MCF 10A (cell line): ENCODE measurements at regions not wholly inside any gene's neighbourhood (a gene's known extent, or its start where the extent isn't known, plus 50 kb on each side); places are given as distances from the start of the nearest gene placed in this dataset.

Experiments used
- BruUV-seq: library from RNA; stranded (reverse); fragments of 400-500 nt; replicated peaks from 2 replicates; lab custom pipeline; 2021; lab: Mats Ljungman, UMichigan
- CTCF ChIA-PET: fragments of 300-600 bp; sonication (Branson Sonifier 250); formaldehyde crosslinking; extraction: SDS; loops from one replicate; lab custom pipeline; 2021; ENCODE audit warnings: antibody characterized with exemption, inconsistent platforms; lab: Yijun Ruan, JAX
- POLR2A ChIA-PET: fragments of 300-600, 350-650 bp; sonication (Branson Sonifier 250); formaldehyde crosslinking; extraction: SDS; loops from one replicate; lab custom pipeline; 2020; ENCODE audit warnings: antibody characterized with exemption, inconsistent platforms; lab: Yijun Ruan, JAX
- DNase-seq: peaks from one replicate; pipeline ENCODE4 v3.0.0-alpha.2; 2018; ENCODE audit not compliant: unreplicated experiment
- H3K27ac Mint-ChIP-seq: one replicate; pipeline ENCODE4 v1.8.0; 2022; ENCODE audit warnings: mild to moderate bottlenecking, low read depth, mixed read lengths; ENCODE audit not compliant: unreplicated experiment
- H3K27me3 Mint-ChIP-seq: one replicate; pipeline ENCODE4 v1.8.0; 2022; ENCODE audit warnings: mixed read lengths; ENCODE audit not compliant: insufficient read depth, unreplicated experiment
- H3K36me3 Mint-ChIP-seq: one replicate; pipeline ENCODE4 v1.8.0; 2022; ENCODE audit warnings: mild to moderate bottlenecking, moderate library complexity, mixed read lengths; ENCODE audit not compliant: insufficient read depth, unreplicated experiment
- H3K4me1 Mint-ChIP-seq: one replicate; pipeline ENCODE4 v1.8.0; 2022; ENCODE audit warnings: mixed read lengths; ENCODE audit not compliant: insufficient read depth, unreplicated experiment
- H3K4me3 Mint-ChIP-seq: one replicate; pipeline ENCODE4 v1.8.0; 2022; ENCODE audit warnings: mild to moderate bottlenecking, moderate library complexity, mixed read lengths; ENCODE audit not compliant: unreplicated experiment
- H3K9me3 Mint-ChIP-seq: one replicate; pipeline ENCODE4 v1.8.0; 2022; ENCODE audit warnings: mixed read lengths; ENCODE audit not compliant: unreplicated experiment
- CTCF ChIP-seq: fragments of 200-600 bp; IDR thresholded peaks from one replicate; pipeline ENCODE4 v1.8.0; 2022; ENCODE audit warnings: antibody characterized with exemption, mild to moderate bottlenecking; ENCODE audit not compliant: unreplicated experiment
- intact Hi-C: fragments of 100-400 bp; cut with micrococcal nuclease; formaldehyde crosslinking; loops from 2 replicates; pipeline ENCODE4 v1.14.1; 2022

GRCh38 chr2:166607880-166608279, 113.8 kb upstream of the SCN7A start:
- Mint-ChIP-seq H3K27ac (no peak overlapping the region), H3K4me3 (no peak overlapping the region), H3K27me3 (no peaks in the 10 kb centered on the region), H3K36me3 (no peaks in the 10 kb centered on the region), H3K9me3 (no peaks in the 10 kb centered on the region), H3K4me1 (no peaks in the 10 kb centered on the region)
- BruUV-seq, result no TSS peak
- no peak for DNase-seq
- intact Hi-C loops, result no loop called here
- ChIA-PET CTCF (no interaction called here), POLR2A (no interaction called here)
- no peak for TF ChIP-seq CTCF

- H3K36me3 Mint-ChIP-seq, result peaks cover 4% of the 10 kb centered on the region
- ChIA-PET POLR2A (no interaction called here), CTCF (no interaction called here)
- intact Hi-C loops, result no loop called here
- DNase-seq, result no peak
- no peak overlapping the region for H3K27ac Mint-ChIP-seq
- H3K4me3 Mint-ChIP-seq, result no peak overlapping the region
- peaks cover 8% of the 10 kb centered on the region for H3K9me3 Mint-ChIP-seq
- no peaks in the 10 kb centered on the region for H3K4me1 Mint-ChIP-seq
- no peak for TF ChIP-seq CTCF
- no peaks in the 10 kb centered on the region for H3K27me3 Mint-ChIP-seq
- BruUV-seq, result no TSS peak
These were observed 99.4 kb upstream of the SCN7A start for GRCh38 chr2:166593403-166593802.

- no peak overlapping the region for H3K27ac Mint-ChIP-seq
- ChIA-PET CTCF (no interaction called here), POLR2A (interaction anchor here (0.6 kb wide), 1 partner anchor 768 kb away, joined by 3 read pairs; no protein-coding TSS in a partner anchor)
- intact Hi-C loops, result no loop called here
- H3K4me1 Mint-ChIP-seq, result no peaks in the 10 kb centered on the region
- BruUV-seq, result no TSS peak
- TF ChIP-seq CTCF, result no peak
- no peak overlapping the region for H3K4me3 Mint-ChIP-seq
- no peaks in the 10 kb centered on the region for H3K27me3 Mint-ChIP-seq
- peaks cover 4% of the 10 kb centered on the region for H3K36me3 Mint-ChIP-seq
- no peak for DNase-seq
- peaks cover 8% of the 10 kb centered on the region for H3K9me3 Mint-ChIP-seq
These were observed 98.7 kb upstream of the SCN7A start for GRCh38 chr2:166592750-166593149.

- Mint-ChIP-seq H3K4me3 (no peak overlapping the region), H3K9me3 (peaks cover 8% of the 10 kb centered on the region), H3K4me1 (no peaks in the 10 kb centered on the region), H3K27ac (no peak overlapping the region), H3K36me3 (peaks cover 4% of the 10 kb centered on the region), H3K27me3 (no peaks in the 10 kb centered on the region)
- BruUV-seq, result no TSS peak
- intact Hi-C loops, result no loop called here
- TF ChIP-seq CTCF, result no peak
- POLR2A ChIA-PET, result no interaction called here
- no peak for DNase-seq
- CTCF ChIA-PET, result no interaction called here
These were observed 97.2 kb upstream of the SCN7A start for GRCh38 chr2:166591226-166591625.
